ENCODE measurements at regions not wholly inside any gene's neighbourhood (a gene's known extent, or its start where the extent isn't known, plus 50 kb on each side); places are given as distances from the start of the nearest gene placed in this dataset.

GRCh38 chr21:18741954-18742353 lies 338.4 kb upstream of the TMPRSS15 start:
- no peak for TF ChIP-seq POLR2A (IDR thresholded peaks at IDR 0.05)
- TF ChIP-seq CTCF (IDR thresholded peaks at IDR 0.05): no peak

Measured in heart left ventricle (tissue), 13 donors.